Panc1 (cell line): ENCODE measurements at regions not wholly inside any gene's neighbourhood (a gene's known extent, or its start where the extent isn't known, plus 50 kb on each side); places are given as distances from the start of the nearest gene placed in this dataset.

Experiments
- ATAC-seq: fragments of 200-7000 bp; cut with Tn5 transposase; 2 replicates; pipeline ENCODE4 v1.9.1; 2020; ENCODE audit warnings: mild to moderate bottlenecking, moderate library complexity
- BruUV-seq: library from RNA; stranded (reverse); fragments of 400-500 nt; replicated peaks from 2 replicates; lab custom pipeline; 2021; lab: Mats Ljungman, UMichigan
- CTCF ChIA-PET: fragments of 300-600 bp; sonication (Branson Sonifier 250); formaldehyde crosslinking; loops from one replicate; lab custom pipeline; 2022; ENCODE audit warnings: antibody characterized with exemption; lab: Charles Lee
- POLR2A ChIA-PET: fragments of 300-600 bp; sonication (Branson Sonifier 250); formaldehyde crosslinking; loops from one replicate; lab custom pipeline; 2022; ENCODE audit warnings: antibody characterized with exemption; lab: Charles Lee
- DNase-seq: peaks from one replicate; pipeline ENCODE4 v3.0.0-alpha.2; 2010; ENCODE audit warnings: low read depth, low spot score
- H3K27ac ChIP-seq: 2 replicates; pipeline ENCODE4 v1.5.1; 2011; ENCODE audit warnings: mild to moderate bottlenecking, low read length, inconsistent platforms
- H3K27me3 ChIP-seq: fragments of 200-500 bp; sonication (Bioruptor generic); 2 replicates; pipeline ENCODE4 v1.6.0; 2014; ENCODE audit warnings: low read length, inconsistent platforms; ENCODE audit not compliant: control insufficient read depth, insufficient read depth
- H3K36me3 ChIP-seq: fragments of 200-500 bp; sonication (Bioruptor generic); 2 replicates; pipeline ENCODE4 v1.5.1; 2014; ENCODE audit warnings: inconsistent platforms, mild to moderate bottlenecking, low read length, moderate library complexity; ENCODE audit not compliant: control insufficient read depth, insufficient read depth
- H3K4me1 ChIP-seq: 2 replicates; pipeline ENCODE4 v1.5.1; 2011; ENCODE audit warnings: inconsistent platforms, mild to moderate bottlenecking, low read length, moderate library complexity; ENCODE audit not compliant: control insufficient read depth, insufficient read depth
- H3K4me3 ChIP-seq, 2 experiments: 2 replicates each; pipeline ENCODE4 v1.5.1; 2011 to 2012; ENCODE audit warnings: low read depth in 2 of 2, low read length in 2 of 2, mild to moderate bottlenecking in 2 of 2, inconsistent platforms in 1 of 2, moderate library complexity in 1 of 2
- H3K9me3 ChIP-seq: fragments of 200-500 bp; sonication (Bioruptor generic); 2 replicates; pipeline ENCODE4 v1.5.1; 2014; ENCODE audit warnings: low read depth, mild to moderate bottlenecking, inconsistent platforms, low read length, moderate library complexity; ENCODE audit not compliant: control insufficient read depth, insufficient read depth
- POLR2AphosphoS5 ChIP-seq: IDR thresholded peaks from 2 replicates; pipeline ENCODE4 v1.6.1; 2012; ENCODE audit warnings: mild to moderate bottlenecking, low read depth, low read length, moderate library complexity
- REST ChIP-seq, 2 experiments: IDR thresholded peaks; 2 replicates each; pipeline ENCODE4 v1.6.1; 2011 to 2012; ENCODE audit warnings: low read depth in 2 of 2, control low read depth in 1 of 2, low read length in 1 of 2, mild to moderate bottlenecking in 1 of 2, moderate library complexity in 1 of 2; ENCODE audit not compliant: insufficient read depth in 1 of 2
- SIN3A ChIP-seq: IDR thresholded peaks from 2 replicates; pipeline ENCODE4 v1.6.1; 2012; ENCODE audit warnings: low read depth, mild to moderate bottlenecking, low read length, moderate library complexity, borderline replicate concordance; ENCODE audit not compliant: insufficient read depth
- TCF7L2 ChIP-seq: IDR thresholded peaks from 2 replicates; pipeline ENCODE4 v1.6.1; 2011; ENCODE audit warnings: mild to moderate bottlenecking, low read depth, low read length, inconsistent platforms
- in situ Hi-C: cut with HindIII; loops from 2 replicates; pipeline ENCODE4 v1.10.0; 2016; ENCODE audit warnings: low sequenced_read_pairs, low pct_unique_long_range_greater_than_20kb
- intact Hi-C: fragments of 100-400 bp; cut with micrococcal nuclease; formaldehyde crosslinking; loops from one replicate; pipeline ENCODE4 v1.10.0; 2022; ENCODE audit not compliant: unreplicated experiment
- TF ChIP-seq, protein P1 (sequence below): fragments of 450-650 bp; IDR thresholded peaks from 2 replicates; pipeline ENCODE4 v1.5.1; 2017; ENCODE audit warnings: mild to moderate bottlenecking

DNA sequence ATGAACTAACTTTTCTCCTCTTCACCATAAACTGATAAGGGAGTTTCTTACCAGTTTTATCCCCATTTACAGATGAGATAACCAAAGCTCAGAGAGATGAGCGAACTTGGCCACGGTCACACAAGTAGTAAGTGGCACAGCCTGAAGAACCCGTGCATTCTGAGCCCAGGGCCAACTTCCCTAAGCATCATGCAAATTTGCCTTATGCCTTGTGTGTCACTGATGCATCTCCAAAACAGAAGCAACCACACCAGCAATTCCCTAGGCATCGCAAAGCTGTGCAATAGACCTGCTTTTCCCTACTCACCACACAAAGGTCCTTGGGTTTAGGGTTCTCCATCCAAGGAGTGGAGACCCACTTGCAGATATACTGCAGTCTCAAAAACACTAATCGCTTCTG, 304.5 kb upstream of the KAZN start:
- ATAC-seq (no peak), DNase-seq (no peak)
- Histone ChIP-seq H3K27me3 (no peaks in the 10 kb centered on the region), H3K4me1 (no peaks in the 10 kb centered on the region), H3K9me3 (no peaks in the 10 kb centered on the region), H3K27ac (no peak overlapping the region), H3K4me3 (no peak overlapping the region), H3K36me3 (no peaks in the 10 kb centered on the region)
- intact Hi-C loops = no loop called here
- no TSS peak for BruUV-seq
- POLR2A ChIA-PET = no interaction called here
- TF ChIP-seq, protein P1, sequence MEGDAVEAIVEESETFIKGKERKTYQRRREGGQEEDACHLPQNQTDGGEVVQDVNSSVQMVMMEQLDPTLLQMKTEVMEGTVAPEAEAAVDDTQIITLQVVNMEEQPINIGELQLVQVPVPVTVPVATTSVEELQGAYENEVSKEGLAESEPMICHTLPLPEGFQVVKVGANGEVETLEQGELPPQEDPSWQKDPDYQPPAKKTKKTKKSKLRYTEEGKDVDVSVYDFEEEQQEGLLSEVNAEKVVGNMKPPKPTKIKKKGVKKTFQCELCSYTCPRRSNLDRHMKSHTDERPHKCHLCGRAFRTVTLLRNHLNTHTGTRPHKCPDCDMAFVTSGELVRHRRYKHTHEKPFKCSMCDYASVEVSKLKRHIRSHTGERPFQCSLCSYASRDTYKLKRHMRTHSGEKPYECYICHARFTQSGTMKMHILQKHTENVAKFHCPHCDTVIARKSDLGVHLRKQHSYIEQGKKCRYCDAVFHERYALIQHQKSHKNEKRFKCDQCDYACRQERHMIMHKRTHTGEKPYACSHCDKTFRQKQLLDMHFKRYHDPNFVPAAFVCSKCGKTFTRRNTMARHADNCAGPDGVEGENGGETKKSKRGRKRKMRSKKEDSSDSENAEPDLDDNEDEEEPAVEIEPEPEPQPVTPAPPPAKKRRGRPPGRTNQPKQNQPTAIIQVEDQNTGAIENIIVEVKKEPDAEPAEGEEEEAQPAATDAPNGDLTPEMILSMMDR = no peak
- TF ChIP-seq SIN3A (no peak), REST (IDR thresholded peaks at IDR 0.05; ENCODE audit: insufficient read depth in 1 of 2, low read depth in 2 of 2, low read length in 1 of 2) (no peak), TCF7L2 (no peak), POLR2AphosphoS5 (no peak)
- CTCF ChIA-PET = no interaction called here
- in situ Hi-C loops = no loop called here

GRCh38 chr1:14294860-14295536, 303.5 kb upstream of the KAZN start:
- H3K4me1 ChIP-seq = no peaks in the 10 kb centered on the region
- ChIA-PET CTCF (no interaction called here), POLR2A (no interaction called here)
- no peak overlapping the region for H3K4me3 ChIP-seq
- no peaks in the 10 kb centered on the region for H3K27me3 ChIP-seq
- intact Hi-C loops (no loop called here), in situ Hi-C loops (no loop called here)
- H3K36me3 ChIP-seq = no peaks in the 10 kb centered on the region
- ATAC-seq = no peak
- TF ChIP-seq TCF7L2 (no peak), POLR2AphosphoS5 (no peak), SIN3A (no peak), REST (IDR thresholded peaks at IDR 0.05; ENCODE audit: insufficient read depth in 1 of 2, low read depth in 2 of 2, low read length in 1 of 2) (no peak)
- TF ChIP-seq, protein P1 = no peak
- no peak overlapping the region for H3K27ac ChIP-seq
- no peaks in the 10 kb centered on the region for H3K9me3 ChIP-seq
- no TSS peak for BruUV-seq
- DNase-seq = no peak
